Neural progenitor cell (in vitro differentiated cells): ENCODE measurements at regions not wholly inside any gene's neighbourhood (a gene's known extent, or its start where the extent isn't known, plus 50 kb on each side); places are given as distances from the start of the nearest gene placed in this dataset.

Experiments used
- EZH2 ChIP-seq: fragments of 200-600 bp; sonication (generic); IDR thresholded peaks from 2 replicates; pipeline ENCODE4 v1.6.1; 2017; ENCODE audit warnings: antibody characterized with exemption, mild to moderate bottlenecking, moderate library complexity
- EZH2phosphoT487 ChIP-seq: fragments of 200-600 bp; sonication (generic); IDR thresholded peaks from 2 replicates; pipeline ENCODE4 v1.6.1; 2017; ENCODE audit warnings: antibody characterized with exemption
- TF ChIP-seq, protein P1 (sequence below): fragments of 200-600 bp; sonication (generic); IDR thresholded peaks from 2 replicates; pipeline ENCODE4 v1.5.1; 2017; ENCODE audit warnings: antibody characterized with exemption, mild to moderate bottlenecking

DNA sequence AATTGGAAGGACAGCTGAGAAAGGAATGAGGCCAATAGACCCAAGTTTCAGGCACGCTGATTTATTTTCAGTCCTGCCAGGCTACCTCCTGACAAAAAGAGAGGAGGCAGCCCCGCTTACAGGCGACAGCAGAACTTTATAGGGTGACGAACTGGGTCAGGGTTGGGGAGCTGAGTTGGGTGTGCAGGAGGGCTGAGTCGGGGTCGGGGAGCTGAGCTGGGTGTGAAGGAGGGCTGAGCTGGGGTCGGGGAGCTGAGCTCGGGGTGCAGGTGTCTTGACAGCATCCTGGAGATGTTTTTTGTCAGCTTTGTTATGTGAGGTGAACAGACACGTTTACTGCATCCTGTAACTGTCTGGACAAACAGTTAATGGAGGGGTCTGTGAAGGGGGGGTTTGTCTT lies 342.2 kb downstream of the ADCYAP1 start:
- no peak for TF ChIP-seq EZH2
- TF ChIP-seq EZH2phosphoT487 = no peak
- TF ChIP-seq, protein P1, sequence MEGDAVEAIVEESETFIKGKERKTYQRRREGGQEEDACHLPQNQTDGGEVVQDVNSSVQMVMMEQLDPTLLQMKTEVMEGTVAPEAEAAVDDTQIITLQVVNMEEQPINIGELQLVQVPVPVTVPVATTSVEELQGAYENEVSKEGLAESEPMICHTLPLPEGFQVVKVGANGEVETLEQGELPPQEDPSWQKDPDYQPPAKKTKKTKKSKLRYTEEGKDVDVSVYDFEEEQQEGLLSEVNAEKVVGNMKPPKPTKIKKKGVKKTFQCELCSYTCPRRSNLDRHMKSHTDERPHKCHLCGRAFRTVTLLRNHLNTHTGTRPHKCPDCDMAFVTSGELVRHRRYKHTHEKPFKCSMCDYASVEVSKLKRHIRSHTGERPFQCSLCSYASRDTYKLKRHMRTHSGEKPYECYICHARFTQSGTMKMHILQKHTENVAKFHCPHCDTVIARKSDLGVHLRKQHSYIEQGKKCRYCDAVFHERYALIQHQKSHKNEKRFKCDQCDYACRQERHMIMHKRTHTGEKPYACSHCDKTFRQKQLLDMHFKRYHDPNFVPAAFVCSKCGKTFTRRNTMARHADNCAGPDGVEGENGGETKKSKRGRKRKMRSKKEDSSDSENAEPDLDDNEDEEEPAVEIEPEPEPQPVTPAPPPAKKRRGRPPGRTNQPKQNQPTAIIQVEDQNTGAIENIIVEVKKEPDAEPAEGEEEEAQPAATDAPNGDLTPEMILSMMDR = no peak
